NT2/D1 (cell line): ENCODE measurements at regions not wholly inside any gene's neighbourhood (a gene's known extent, or its start where the extent isn't known, plus 50 kb on each side); places are given as distances from the start of the nearest gene placed in this dataset.

Experiments
- DNase-seq: peaks from one replicate; pipeline ENCODE4 v3.0.0-alpha.2; 2011; ENCODE audit warnings: low read depth, low spot score
- H3K27me3 ChIP-seq: 2 replicates; pipeline ENCODE4 v1.6.0; 2011; ENCODE audit warnings: mild to moderate bottlenecking; ENCODE audit not compliant: insufficient read length, insufficient read depth
- H3K36me3 ChIP-seq: 2 replicates; pipeline ENCODE4 v1.6.1; 2011; ENCODE audit warnings: mild to moderate bottlenecking, low read length, mixed read lengths; ENCODE audit not compliant: insufficient read depth, insufficient read length
- H3K4me1 ChIP-seq: 2 replicates; pipeline ENCODE4 v1.5.1; 2011; ENCODE audit not compliant: insufficient read depth, insufficient read length
- H3K4me3 ChIP-seq: 2 replicates; pipeline ENCODE4 v1.5.1; 2011; ENCODE audit warnings: low read depth; ENCODE audit not compliant: insufficient read length
- H3K9ac ChIP-seq: 2 replicates; pipeline ENCODE4 v1.6.0; 2011; ENCODE audit warnings: low read depth; ENCODE audit not compliant: insufficient read length
- H3K9me3 ChIP-seq: 2 replicates; pipeline ENCODE4 v1.5.1; 2011; ENCODE audit warnings: mild to moderate bottlenecking, low read length; ENCODE audit not compliant: insufficient read depth
- SUZ12 ChIP-seq: IDR thresholded peaks from 2 replicates; pipeline ENCODE4 v1.6.1; 2011; ENCODE audit not compliant: insufficient read length, insufficient read depth; ENCODE audit errors: extremely low read depth
- YY1 ChIP-seq: IDR thresholded peaks from 2 replicates; pipeline ENCODE4 v1.6.1; 2011; ENCODE audit not compliant: insufficient read length, insufficient read depth
- ZNF274 ChIP-seq: IDR thresholded peaks from 2 replicates; pipeline ENCODE4 v1.6.1; 2011; ENCODE audit warnings: mild to moderate bottlenecking, low read depth, low read length

DNA sequence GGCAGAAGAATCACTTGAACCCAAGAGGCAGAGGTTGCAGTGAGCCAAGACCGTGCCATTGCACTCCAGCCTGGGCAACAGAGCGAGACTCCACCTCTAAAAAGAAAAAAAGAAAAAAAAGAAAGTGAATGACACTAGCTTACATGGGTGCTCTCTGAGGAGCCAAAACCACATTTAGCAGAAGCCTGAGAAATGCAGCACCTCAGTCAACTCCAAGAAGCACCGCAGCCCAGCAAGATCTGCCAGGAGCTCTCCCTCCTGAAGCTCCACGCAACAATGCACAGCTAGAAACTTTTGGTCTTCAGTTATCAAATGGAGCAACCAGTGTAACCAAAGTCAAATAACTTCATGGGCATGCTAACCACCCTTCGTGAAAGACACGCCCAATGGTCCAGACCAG is 229.1 kb downstream of the SETD4 start:
- no peaks in the 10 kb centered on the region for H3K36me3 ChIP-seq
- no peaks in the 10 kb centered on the region for H3K27me3 ChIP-seq
- H3K4me3 ChIP-seq, result no peak overlapping the region
- no peak for DNase-seq
- TF ChIP-seq ZNF274 (no peak), YY1 (no peak), SUZ12 (no peak)
- no peak overlapping the region for H3K9ac ChIP-seq
- H3K9me3 ChIP-seq, result no peaks in the 10 kb centered on the region
- no peaks in the 10 kb centered on the region for H3K4me1 ChIP-seq

DNA sequence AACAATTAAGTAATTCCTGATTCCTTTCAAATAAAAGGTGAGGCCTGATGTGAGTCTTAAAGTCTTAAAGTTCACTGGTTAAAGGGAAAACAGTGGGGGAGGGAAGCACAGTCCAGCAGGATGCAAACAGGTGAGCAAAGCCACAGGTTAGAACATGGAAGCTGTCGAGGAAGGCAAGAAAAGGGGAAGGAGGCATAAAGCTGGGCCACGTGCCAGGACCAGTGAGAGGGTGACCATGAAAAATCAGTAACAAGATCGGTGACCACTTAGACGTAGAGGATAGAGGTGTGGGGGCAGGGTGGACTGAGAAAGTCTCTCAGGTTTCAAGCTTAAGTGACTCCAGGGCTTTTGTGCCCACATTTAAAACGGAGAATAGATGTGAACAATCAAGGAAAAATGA is 231.3 kb downstream of the SETD4 start:
- Histone ChIP-seq H3K9me3 (no peaks in the 10 kb centered on the region), H3K4me1 (no peaks in the 10 kb centered on the region), H3K27me3 (no peaks in the 10 kb centered on the region), H3K4me3 (no peak overlapping the region), H3K9ac (no peak overlapping the region), H3K36me3 (no peaks in the 10 kb centered on the region)
- DNase-seq, result no peak
- TF ChIP-seq YY1, result no peak
- no peak for TF ChIP-seq ZNF274
- no peak for TF ChIP-seq SUZ12

DNA sequence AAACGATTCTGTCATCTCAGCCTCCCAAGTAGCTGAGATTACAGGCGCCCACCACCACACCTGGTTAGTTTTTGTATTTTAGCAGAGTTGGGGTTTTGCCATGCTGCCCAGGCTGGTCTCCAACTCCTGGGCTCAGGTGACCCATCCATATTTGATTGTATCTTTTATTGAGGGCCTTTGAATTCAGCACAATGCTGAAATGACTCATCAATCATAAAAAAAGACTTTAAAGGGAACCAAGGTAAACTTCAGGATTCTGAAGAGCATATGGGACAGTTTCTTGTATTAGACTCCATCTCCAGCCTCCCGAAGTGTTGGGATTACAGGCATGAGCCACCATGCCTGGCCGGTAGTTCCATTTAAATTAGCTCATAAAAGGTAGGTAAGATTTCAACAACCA is 232.2 kb downstream of the SETD4 start:
- H3K9me3 ChIP-seq, result no peaks in the 10 kb centered on the region
- TF ChIP-seq SUZ12 (no peak), ZNF274 (no peak), YY1 (no peak)
- no peak for DNase-seq
- H3K27me3 ChIP-seq, result no peaks in the 10 kb centered on the region
- no peaks in the 10 kb centered on the region for H3K36me3 ChIP-seq
- no peak overlapping the region for H3K4me3 ChIP-seq
- no peak overlapping the region for H3K9ac ChIP-seq
- H3K4me1 ChIP-seq, result no peaks in the 10 kb centered on the region

DNA sequence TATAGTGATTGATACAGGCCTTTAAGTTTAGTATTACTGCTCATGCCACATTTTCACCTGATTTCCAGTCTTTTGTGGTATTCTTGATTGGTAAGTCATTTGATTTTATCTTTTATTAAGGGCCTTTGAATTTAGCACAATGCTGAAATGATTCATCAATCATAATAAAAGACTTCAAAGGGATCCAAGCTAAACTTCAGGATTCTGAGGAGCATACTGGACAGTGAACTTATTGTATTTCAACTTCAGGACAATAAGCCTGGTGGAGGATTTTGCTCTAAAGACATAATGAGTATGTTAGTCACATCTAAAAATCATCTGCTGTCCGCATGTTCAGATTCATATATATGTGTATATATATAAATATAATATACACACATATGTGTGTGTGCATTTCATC is 233.3 kb downstream of the SETD4 start:
- H3K4me1 ChIP-seq, result no peaks in the 10 kb centered on the region
- TF ChIP-seq SUZ12 (no peak), YY1 (no peak), ZNF274 (no peak)
- H3K4me3 ChIP-seq, result no peak overlapping the region
- H3K36me3 ChIP-seq, result no peaks in the 10 kb centered on the region
- no peaks in the 10 kb centered on the region for H3K27me3 ChIP-seq
- DNase-seq, result no peak
- H3K9me3 ChIP-seq, result no peaks in the 10 kb centered on the region
- H3K9ac ChIP-seq, result no peak overlapping the region

DNA sequence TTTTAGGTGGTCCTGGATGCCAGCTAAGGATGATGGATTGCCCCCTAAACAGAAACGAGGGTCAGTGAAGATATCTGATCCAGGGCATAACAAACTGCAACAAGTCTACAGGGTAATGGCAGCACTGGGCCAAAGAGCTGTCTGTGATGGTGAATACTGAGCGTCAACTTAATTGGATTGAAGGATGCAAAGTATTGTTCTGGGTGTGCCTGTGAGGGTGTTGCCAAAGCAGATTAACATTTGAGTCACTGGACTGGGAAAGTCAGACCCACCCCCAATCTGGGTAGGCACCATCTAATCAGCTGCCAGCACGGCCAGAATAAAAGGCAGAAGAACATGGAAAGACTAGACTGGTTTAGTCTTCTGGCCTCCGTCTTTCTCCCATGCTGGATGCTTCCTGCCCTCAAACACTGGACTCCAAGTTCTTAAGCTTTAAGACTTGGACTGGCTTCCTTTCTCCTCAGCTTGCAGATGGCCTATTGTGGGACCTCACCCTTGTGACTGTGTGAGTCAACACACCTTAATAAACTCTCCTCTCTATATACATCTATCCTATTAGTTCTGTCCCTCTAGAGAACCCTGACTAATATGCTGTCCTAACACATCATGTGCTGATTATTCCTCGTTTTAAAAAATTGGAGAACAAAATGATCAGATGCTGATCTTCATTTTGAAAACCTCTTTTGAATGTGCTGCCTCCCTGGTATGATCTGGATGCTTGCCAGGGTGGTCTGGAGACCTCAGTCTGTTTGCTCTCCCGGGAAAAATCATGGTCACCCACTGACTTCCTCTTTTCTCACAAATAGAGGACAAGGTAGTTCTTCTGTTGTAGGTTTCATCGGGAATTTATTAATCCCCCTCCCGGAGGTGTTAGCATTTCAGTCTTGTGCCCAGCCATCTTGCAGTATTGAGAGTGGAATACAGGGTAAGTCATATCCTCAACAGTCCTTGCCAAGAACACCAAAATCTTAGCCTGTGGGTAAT is 234.7 kb downstream of the SETD4 start:
- TF ChIP-seq YY1, result no peak
- no peak for TF ChIP-seq SUZ12
- no peak for TF ChIP-seq ZNF274
- Histone ChIP-seq H3K36me3 (no peaks in the 10 kb centered on the region), H3K9ac (no peak overlapping the region), H3K27me3 (no peaks in the 10 kb centered on the region), H3K9me3 (no peaks in the 10 kb centered on the region), H3K4me1 (no peaks in the 10 kb centered on the region), H3K4me3 (no peak overlapping the region)
- no peak for DNase-seq

DNA sequence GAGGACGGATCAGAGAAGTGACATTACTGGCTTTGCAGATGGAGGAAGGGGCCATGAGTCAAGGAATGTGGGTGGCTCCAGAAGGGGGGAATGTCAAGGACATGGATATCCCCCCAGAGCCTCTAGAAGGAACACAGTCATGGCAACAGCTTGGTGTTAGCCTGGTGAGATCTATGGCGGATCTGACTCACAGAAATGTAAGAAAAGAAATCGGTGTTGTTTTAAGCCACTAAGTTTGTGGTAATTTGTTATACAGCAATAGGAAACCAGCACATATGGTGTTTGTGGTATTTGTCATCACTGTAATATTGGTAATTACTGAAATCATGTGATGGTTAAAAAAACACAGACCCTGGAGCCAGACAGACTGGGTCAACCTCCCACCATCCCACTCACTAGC is 236.2 kb downstream of the SETD4 start:
- no peak for TF ChIP-seq SUZ12
- no peak for TF ChIP-seq ZNF274
- no peak for TF ChIP-seq YY1

DNA sequence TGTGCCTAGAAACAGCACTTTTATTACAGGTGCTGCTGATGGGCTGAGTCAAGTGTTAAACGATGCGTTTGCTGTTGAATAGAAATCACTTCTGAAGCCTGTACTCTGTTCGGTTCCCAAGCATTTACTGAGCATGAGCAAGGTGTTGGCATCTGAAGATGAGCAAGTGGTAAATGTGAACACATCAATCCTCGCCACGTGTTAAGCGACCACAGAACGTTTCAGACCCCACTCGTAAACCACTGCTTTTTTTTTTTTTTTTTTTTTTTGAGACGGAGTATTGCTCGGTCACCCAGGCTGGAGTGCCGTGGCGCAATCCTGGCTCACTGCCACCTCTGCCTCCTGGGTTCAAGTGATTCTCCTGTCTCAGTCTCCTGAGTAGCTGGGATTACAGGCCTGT is 241.2 kb downstream of the SETD4 start:
- TF ChIP-seq SUZ12 (no peak), ZNF274 (no peak), YY1 (no peak)
- Histone ChIP-seq H3K4me3 (no peak overlapping the region), H3K9me3 (no peaks in the 10 kb centered on the region), H3K4me1 (no peaks in the 10 kb centered on the region), H3K36me3 (no peaks in the 10 kb centered on the region), H3K27me3 (no peaks in the 10 kb centered on the region), H3K9ac (no peak overlapping the region)
- no peak for DNase-seq

More for the DNA sequence above, 236.2 kb downstream of the SETD4 start:
- no peak overlapping the region for H3K9ac ChIP-seq
- H3K27me3 ChIP-seq, result no peaks in the 10 kb centered on the region
- no peaks in the 10 kb centered on the region for H3K4me1 ChIP-seq
- H3K9me3 ChIP-seq, result no peaks in the 10 kb centered on the region
- H3K36me3 ChIP-seq, result no peaks in the 10 kb centered on the region
- no peak for DNase-seq
- H3K4me3 ChIP-seq, result no peak overlapping the region
